ENCODE measurements at regions not wholly inside any gene's neighbourhood (a gene's known extent, or its start where the extent isn't known, plus 50 kb on each side); places are given as distances from the start of the nearest gene placed in this dataset.

DNA sequence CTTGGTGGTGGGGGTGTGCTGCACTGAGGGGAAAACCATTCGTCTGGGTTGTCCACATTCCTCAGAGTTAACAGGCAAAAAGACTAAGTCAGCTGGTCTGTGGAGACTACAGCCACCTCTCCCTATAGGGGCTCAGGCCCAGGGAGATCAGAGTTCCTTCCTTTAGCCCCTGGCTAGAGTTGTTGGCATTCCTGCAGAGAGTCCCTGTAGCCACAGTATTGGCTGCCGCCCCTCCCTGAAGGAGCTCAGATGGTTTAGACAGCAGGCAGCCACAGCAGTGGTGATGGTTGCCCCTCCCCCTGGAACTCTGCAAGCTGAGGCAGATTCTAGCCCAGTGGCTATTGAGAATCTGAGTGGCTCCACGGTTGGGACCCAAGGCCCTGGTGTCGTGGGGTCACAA is 1072.5 kb upstream of the ATXN7L3B start:
- H3F3A ChIP-seq (ENCODE audit: insufficient read depth, low read depth): no peaks in the 10 kb centered on the region
- no peak overlapping the region for H3K27ac ChIP-seq
- H3K4me2 ChIP-seq: no peak overlapping the region
- no peaks in the 10 kb centered on the region for H4K20me1 ChIP-seq (ENCODE audit: insufficient read depth)
- TF ChIP-seq, protein P1, sequence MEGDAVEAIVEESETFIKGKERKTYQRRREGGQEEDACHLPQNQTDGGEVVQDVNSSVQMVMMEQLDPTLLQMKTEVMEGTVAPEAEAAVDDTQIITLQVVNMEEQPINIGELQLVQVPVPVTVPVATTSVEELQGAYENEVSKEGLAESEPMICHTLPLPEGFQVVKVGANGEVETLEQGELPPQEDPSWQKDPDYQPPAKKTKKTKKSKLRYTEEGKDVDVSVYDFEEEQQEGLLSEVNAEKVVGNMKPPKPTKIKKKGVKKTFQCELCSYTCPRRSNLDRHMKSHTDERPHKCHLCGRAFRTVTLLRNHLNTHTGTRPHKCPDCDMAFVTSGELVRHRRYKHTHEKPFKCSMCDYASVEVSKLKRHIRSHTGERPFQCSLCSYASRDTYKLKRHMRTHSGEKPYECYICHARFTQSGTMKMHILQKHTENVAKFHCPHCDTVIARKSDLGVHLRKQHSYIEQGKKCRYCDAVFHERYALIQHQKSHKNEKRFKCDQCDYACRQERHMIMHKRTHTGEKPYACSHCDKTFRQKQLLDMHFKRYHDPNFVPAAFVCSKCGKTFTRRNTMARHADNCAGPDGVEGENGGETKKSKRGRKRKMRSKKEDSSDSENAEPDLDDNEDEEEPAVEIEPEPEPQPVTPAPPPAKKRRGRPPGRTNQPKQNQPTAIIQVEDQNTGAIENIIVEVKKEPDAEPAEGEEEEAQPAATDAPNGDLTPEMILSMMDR (conservative IDR thresholded peaks at IDR 0.05): no peak
- TF ChIP-seq EZH2 (IDR thresholded peaks at IDR 0.05; ENCODE audit: low read depth): no peak
- no peak overlapping the region for H3K4me3 ChIP-seq
- DNase-seq: no peak
- no peaks in the 10 kb centered on the region for H3K36me3 ChIP-seq (ENCODE audit: low read depth)
- intact Hi-C loops (cut with micrococcal nuclease; ENCODE audit: unreplicated experiment): no loop called here
- no peak overlapping the region for H2AFZ ChIP-seq
- H3K9me3 ChIP-seq (ENCODE audit: insufficient read depth, low read depth): no peaks in the 10 kb centered on the region
- no TSS peak for BruUV-seq (replicated peaks)
- CTCF ChIA-PET: no interaction called here
- no peaks in the 10 kb centered on the region; the same call in 1 of the 2 replicates for H3K9me2 ChIP-seq (ENCODE audit: insufficient read depth)
- H3K79me2 ChIP-seq (ENCODE audit: low read depth): no peaks in the 10 kb centered on the region
- no peaks in the 10 kb centered on the region for H3K4me1 ChIP-seq (replicated peaks; ENCODE audit: insufficient read depth)
- no peaks in the 10 kb centered on the region for H3K27me3 ChIP-seq (ENCODE audit: insufficient read depth, low read depth)
- POLR2A ChIA-PET (ENCODE audit: unreplicated experiment): no interaction called here

- intact Hi-C loops (cut with micrococcal nuclease; ENCODE audit: unreplicated experiment): no loop called here
- Histone ChIP-seq H2AFZ (no peak overlapping the region), H3K9me3 (ENCODE audit: insufficient read depth, low read depth) (no peaks in the 10 kb centered on the region), H3F3A (ENCODE audit: insufficient read depth, low read depth) (no peaks in the 10 kb centered on the region), H3K4me3 (no peak overlapping the region), H3K4me1 (replicated peaks; ENCODE audit: insufficient read depth) (no peaks in the 10 kb centered on the region), H3K9me2 (ENCODE audit: insufficient read depth) (no peaks in the 10 kb centered on the region), H3K79me2 (ENCODE audit: low read depth) (no peaks in the 10 kb centered on the region), H3K27me3 (ENCODE audit: insufficient read depth, low read depth) (no peaks in the 10 kb centered on the region), H3K27ac (no peak overlapping the region), H3K36me3 (ENCODE audit: low read depth) (no peaks in the 10 kb centered on the region), H3K4me2 (no peak overlapping the region), H4K20me1 (ENCODE audit: insufficient read depth) (no peaks in the 10 kb centered on the region)
- DNase-seq: no peak
- ChIA-PET POLR2A (ENCODE audit: unreplicated experiment) (no interaction called here), CTCF (no interaction called here)
- no TSS peak for BruUV-seq (replicated peaks)
- TF ChIP-seq EZH2 (IDR thresholded peaks at IDR 0.05; ENCODE audit: low read depth): no peak
- TF ChIP-seq, protein P1 (conservative IDR thresholded peaks at IDR 0.05): no peak
These were observed 1051.4 kb upstream of the ATXN7L3B start for GRCh38 chr12:73486256-73486655.

- Histone ChIP-seq H4K20me1 (ENCODE audit: insufficient read depth) (no peaks in the 10 kb centered on the region), H3K79me2 (ENCODE audit: low read depth) (no peaks in the 10 kb centered on the region), H3F3A (ENCODE audit: insufficient read depth, low read depth) (no peaks in the 10 kb centered on the region), H3K4me2 (no peak overlapping the region), H3K27me3 (ENCODE audit: insufficient read depth, low read depth) (no peaks in the 10 kb centered on the region), H3K4me3 (no peak overlapping the region), H3K4me1 (replicated peaks; ENCODE audit: insufficient read depth) (no peaks in the 10 kb centered on the region), H3K9me2 (ENCODE audit: insufficient read depth) (no peaks in the 10 kb centered on the region; the same call in 1 of the 2 replicates), H3K27ac (no peak overlapping the region), H3K36me3 (ENCODE audit: low read depth) (no peaks in the 10 kb centered on the region), H2AFZ (no peak overlapping the region), H3K9me3 (ENCODE audit: insufficient read depth, low read depth) (no peaks in the 10 kb centered on the region)
- no peak for TF ChIP-seq EZH2 (IDR thresholded peaks at IDR 0.05; ENCODE audit: low read depth)
- TF ChIP-seq, protein P1 (conservative IDR thresholded peaks at IDR 0.05): no peak
- CTCF ChIA-PET: no interaction called here
- POLR2A ChIA-PET (ENCODE audit: unreplicated experiment): no interaction called here
- DNase-seq: no peak
- BruUV-seq (replicated peaks): no TSS peak
- intact Hi-C loops (cut with micrococcal nuclease; ENCODE audit: unreplicated experiment): no loop called here
These were observed 1031.0 kb upstream of the ATXN7L3B start for GRCh38 chr12:73506611-73507010.
